Fibroblast of skin of scalp (primary cell): ENCODE measurements at regions not wholly inside any gene's neighbourhood (a gene's known extent, or its start where the extent isn't known, plus 50 kb on each side); places are given as distances from the start of the nearest gene placed in this dataset.

ENCODE experiments used
- DNase-seq: peaks from one replicate; pipeline ENCODE4 v3.0.0-alpha.2; 2013

- DNase-seq = no peak
Observed at GRCh38 chr2:208545403-208546042, 138.9 kb downstream of the PTH2R start.

GRCh38 chr2:208546107-208546506 is 139.5 kb downstream of the PTH2R start:
- DNase-seq = no peak

GRCh38 chr2:208546860-208547650 is 140.5 kb downstream of the PTH2R start:
- no peak for DNase-seq

GRCh38 chr2:208548700-208549099 is 142.1 kb downstream of the PTH2R start:
- DNase-seq = no peak

GRCh38 chr2:208549546-208550158 is 143.1 kb downstream of the PTH2R start:
- no peak for DNase-seq

GRCh38 chr2:208552943-208553342 is 146.4 kb downstream of the PTH2R start:
- DNase-seq = no peak

GRCh38 chr2:208556983-208557484 is 150.4 kb downstream of the PTH2R start:
- no peak for DNase-seq

GRCh38 chr2:208565690-208566416 is 159.3 kb downstream of the PTH2R start:
- DNase-seq = no peak

- no peak for DNase-seq
Observed at GRCh38 chr2:208568203-208568602, 161.6 kb downstream of the PTH2R start.

DNA sequence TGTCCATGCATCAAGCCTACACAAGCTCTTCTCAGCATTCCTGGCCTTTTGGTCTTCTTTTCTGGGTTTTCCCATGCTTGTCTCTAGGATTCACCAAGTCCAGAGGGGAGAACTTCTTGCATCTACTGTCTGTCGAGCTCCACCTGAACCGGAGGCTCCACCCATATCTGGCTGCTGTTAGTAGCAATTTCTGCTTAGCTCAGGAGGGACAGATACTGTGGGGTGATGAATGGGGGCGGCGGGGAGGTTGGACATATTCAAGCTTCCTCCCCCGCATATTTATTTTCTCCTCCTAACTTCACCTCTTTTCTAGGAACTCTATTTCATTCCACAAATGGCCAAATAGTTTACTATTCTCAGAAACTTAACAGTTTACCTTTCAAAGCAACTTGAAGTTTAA is 163.5 kb downstream of the PTH2R start:
- no peak for DNase-seq

- DNase-seq = no peak
Observed at GRCh38 chr2:208570851-208571763, 164.5 kb downstream of the PTH2R start.

DNA sequence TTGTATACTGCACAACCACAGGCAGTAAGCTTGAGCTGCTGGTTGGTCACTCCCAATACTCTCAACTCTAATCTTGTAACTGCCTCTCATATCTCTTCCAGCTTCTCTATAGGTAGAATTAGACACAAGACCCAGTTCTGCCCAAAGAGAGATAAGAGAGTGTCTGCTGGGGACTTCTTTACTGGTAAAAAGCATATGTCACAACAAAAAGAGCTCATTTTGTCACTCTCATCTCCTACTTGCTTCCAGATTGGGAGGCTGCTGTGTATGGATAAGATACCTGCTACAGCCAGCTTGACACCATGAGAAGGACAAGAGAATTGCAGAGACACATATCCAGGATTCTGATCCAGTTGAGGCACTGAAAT is 165.2 kb downstream of the PTH2R start:
- DNase-seq = no peak

- DNase-seq = no peak
Observed at GRCh38 chr2:208573569-208573968, 167.0 kb downstream of the PTH2R start.

- no peak for DNase-seq
Observed at GRCh38 chr2:208579678-208580077, 173.1 kb downstream of the PTH2R start.

GRCh38 chr2:208584378-208584985 is 177.9 kb downstream of the PTH2R start:
- no peak for DNase-seq

DNA sequence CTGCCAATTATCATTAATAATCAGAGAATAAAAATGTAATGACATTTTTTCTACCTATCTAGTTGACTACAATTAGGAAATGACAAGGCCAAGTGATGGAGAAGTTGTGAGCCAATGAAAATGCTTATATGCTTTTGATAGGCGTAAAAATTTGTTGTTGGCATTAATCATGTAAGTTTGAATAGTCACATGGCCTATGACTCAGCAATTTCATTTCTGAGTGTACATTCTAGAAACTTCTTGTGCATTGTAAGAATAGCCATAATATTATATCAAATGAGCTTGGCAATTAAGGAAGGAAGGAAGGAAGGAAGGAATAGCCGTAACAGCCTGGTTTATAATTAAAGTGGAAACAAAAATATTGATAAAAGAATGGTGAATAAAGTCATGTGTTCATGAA is 179.9 kb downstream of the PTH2R start:
- DNase-seq = no peak

DNA sequence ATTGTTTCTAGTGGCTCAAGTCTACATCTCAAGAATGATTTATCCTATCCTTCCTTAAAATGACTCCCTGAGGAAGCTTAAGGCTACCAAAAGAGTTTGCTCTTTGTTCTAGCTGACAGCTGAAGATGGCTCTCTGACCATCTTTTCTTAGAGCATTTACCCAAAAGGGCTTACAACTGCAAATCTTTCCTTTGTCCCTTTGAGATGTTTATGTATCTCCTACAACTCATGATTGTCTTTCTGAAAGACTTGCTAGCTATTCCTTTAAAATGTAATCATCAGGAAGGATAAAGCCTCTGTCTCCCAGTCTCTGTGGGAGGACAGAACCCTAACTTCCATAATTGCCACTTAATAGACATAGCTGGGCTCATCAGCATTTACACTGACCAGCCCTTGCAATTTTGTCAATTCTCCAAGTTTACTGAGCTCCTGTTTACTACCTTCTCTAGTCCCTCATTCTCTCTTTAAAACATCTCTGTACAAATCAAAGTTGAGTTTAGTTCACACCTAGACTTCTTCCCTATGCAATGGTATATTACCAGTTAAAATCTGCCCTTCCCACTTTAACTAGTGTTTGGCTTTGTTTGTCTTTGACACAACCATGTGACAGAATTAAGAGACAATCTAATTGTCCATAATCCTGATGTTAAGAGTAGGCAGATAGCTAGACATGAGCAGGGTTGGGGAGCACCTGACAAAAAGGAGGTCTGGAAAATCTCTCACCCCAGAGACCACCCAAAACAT is 188.2 kb downstream of the PTH2R start:
- DNase-seq = no peak

GRCh38 chr2:208595386-208596275 is 189.0 kb downstream of the PTH2R start:
- no peak for DNase-seq

GRCh38 chr2:208607694-208608093 is 201.1 kb downstream of the PTH2R start:
- DNase-seq = no peak
